GM13976 (cell line): ENCODE measurements at regions not wholly inside any gene's neighbourhood (a gene's known extent, or its start where the extent isn't known, plus 50 kb on each side); places are given as distances from the start of the nearest gene placed in this dataset.

Experiments used
- DNase-seq: peaks from one replicate; pipeline ENCODE4 v3.0.0; 2012; ENCODE audit warnings: low spot score
- in situ Hi-C: fragments of 300-500 bp; cut with MboI; formaldehyde crosslinking; loops from one replicate; pipeline ENCODE4 v1.12.0; 2022; ENCODE audit warnings: low sequenced_read_pairs, mixed read lengths, inconsistent platforms; ENCODE audit not compliant: unreplicated experiment
- TF ChIP-seq, protein P1 (sequence below): IDR thresholded peaks from 2 replicates; pipeline ENCODE4 v1.5.1; 2012; ENCODE audit warnings: borderline replicate concordance, mild to moderate bottlenecking; ENCODE audit not compliant: insufficient read depth; ENCODE audit errors: extremely low read depth, missing control alignments, control extremely low read depth

- TF ChIP-seq, protein P1, sequence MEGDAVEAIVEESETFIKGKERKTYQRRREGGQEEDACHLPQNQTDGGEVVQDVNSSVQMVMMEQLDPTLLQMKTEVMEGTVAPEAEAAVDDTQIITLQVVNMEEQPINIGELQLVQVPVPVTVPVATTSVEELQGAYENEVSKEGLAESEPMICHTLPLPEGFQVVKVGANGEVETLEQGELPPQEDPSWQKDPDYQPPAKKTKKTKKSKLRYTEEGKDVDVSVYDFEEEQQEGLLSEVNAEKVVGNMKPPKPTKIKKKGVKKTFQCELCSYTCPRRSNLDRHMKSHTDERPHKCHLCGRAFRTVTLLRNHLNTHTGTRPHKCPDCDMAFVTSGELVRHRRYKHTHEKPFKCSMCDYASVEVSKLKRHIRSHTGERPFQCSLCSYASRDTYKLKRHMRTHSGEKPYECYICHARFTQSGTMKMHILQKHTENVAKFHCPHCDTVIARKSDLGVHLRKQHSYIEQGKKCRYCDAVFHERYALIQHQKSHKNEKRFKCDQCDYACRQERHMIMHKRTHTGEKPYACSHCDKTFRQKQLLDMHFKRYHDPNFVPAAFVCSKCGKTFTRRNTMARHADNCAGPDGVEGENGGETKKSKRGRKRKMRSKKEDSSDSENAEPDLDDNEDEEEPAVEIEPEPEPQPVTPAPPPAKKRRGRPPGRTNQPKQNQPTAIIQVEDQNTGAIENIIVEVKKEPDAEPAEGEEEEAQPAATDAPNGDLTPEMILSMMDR: no peak
- DNase-seq: no peak
- in situ Hi-C loops: no loop called here
These were observed 158.9 kb upstream of the MAD2L1 start for GRCh38 chr4:120225527-120225926.

GRCh38 chr4:120218981-120219380 lies 152.3 kb upstream of the MAD2L1 start:
- TF ChIP-seq, protein P1: no peak
- in situ Hi-C loops: no loop called here
- no peak for DNase-seq

DNA sequence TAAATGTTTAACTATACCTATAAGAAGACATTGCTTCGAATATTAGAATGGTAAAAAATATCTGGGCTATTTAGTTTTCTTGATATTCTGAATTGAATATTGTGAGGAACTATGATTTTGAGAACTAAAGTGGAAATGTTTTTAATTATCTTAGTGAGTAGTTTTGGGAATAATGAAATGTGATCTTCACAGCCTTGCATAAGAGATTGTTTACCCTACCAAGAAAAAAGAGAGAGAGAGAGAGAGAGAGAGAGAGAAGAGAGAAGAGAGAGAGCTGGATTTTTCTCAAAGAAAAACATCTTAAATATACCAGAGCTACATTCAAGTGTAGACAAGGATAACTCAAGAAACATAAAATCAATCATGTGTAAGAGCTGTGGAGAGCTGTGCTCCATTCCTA lies 148.7 kb upstream of the MAD2L1 start:
- in situ Hi-C loops: no loop called here
- no peak for DNase-seq
- TF ChIP-seq, protein P1: no peak

- DNase-seq: no peak
- in situ Hi-C loops: no loop called here
- TF ChIP-seq, protein P1: no peak
These were observed 144.9 kb upstream of the MAD2L1 start for GRCh38 chr4:120211408-120212015.

DNA sequence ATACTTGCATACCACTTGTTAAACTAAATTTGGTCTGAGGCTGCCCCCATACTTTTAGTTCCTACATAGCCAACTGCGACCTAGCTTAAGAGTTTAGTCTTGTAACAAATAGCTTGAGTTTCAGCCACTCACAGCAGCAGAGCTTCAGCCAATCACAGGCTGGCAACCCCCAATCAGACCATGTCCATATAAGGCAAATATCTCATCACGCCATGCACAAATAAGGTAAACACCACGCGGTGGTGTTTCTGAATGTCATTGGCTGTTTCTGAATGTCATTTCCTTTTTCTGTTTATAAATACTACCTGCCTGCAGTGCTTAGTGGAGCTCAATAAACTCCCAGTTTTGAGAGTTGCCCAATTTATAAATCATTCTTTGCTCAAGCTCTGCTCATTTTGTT lies 143.1 kb upstream of the MAD2L1 start:
- TF ChIP-seq, protein P1: no peak
- no peak for DNase-seq
- in situ Hi-C loops: no loop called here

GRCh38 chr4:120207021-120207420 lies 140.4 kb upstream of the MAD2L1 start:
- TF ChIP-seq, protein P1: no peak
- no peak for DNase-seq
- in situ Hi-C loops: no loop called here
